Uterus (tissue), 2 donors: ENCODE measurements at regions not wholly inside any gene's neighbourhood (a gene's known extent, or its start where the extent isn't known, plus 50 kb on each side); places are given as distances from the start of the nearest gene placed in this dataset.

ENCODE experiments used
- CTCF ChIP-seq, 4 experiments: fragments of 200-600 bp in 2 of 4; fragments of 450-650 bp in 2 of 4; sonication (generic) in 2 of 4; IDR thresholded peaks; one replicate each; pipeline ENCODE4 v1.5.1; 2016 to 2019; ENCODE audit warnings: antibody characterized with exemption in 4 of 4, mild to moderate bottlenecking in 2 of 4, moderate library complexity in 1 of 4
- POLR2A ChIP-seq, 2 donors: fragments of 450-650 bp; IDR thresholded peaks; one replicate each; pipeline ENCODE4 v1.6.1; 2016; ENCODE audit warnings: antibody characterized with exemption in 2 of 2, mild to moderate bottlenecking in 1 of 2, moderate library complexity in 1 of 2

GRCh38 chr3:20325563-20325962 is 139.6 kb upstream of the SGO1 start:
- TF ChIP-seq CTCF (IDR thresholded peaks at IDR 0.05): no peak
- TF ChIP-seq POLR2A (IDR thresholded peaks at IDR 0.05): no peak
